GM12878 (cell line): ENCODE measurements at regions not wholly inside any gene's neighbourhood (a gene's known extent, or its start where the extent isn't known, plus 50 kb on each side); places are given as distances from the start of the nearest gene placed in this dataset.
A peak's percentile ranks its signal among the peaks of the same experiment; 100 is the strongest.

ENCODE experiments used
- ATAC-seq: fragments of 200-7000 bp; cut with Tn5 transposase; 3 replicates; pipeline ENCODE4 v1.9.1; 2020; ENCODE audit warnings: mild to moderate bottlenecking, moderate library complexity
- BruUV-seq: library from RNA; stranded (reverse); fragments of 400-500 nt; replicated peaks from 2 replicates; lab custom pipeline; 2021; lab: Mats Ljungman, UMichigan
- CTCF ChIA-PET: fragments of 300-600 bp; sonication (Branson Sonifier 250); formaldehyde crosslinking; extraction: SDS; loops from one replicate; lab custom pipeline; 2021; ENCODE audit warnings: inconsistent platforms; lab: Yijun Ruan, JAX
- POLR2A ChIA-PET: fragments of 350-600 bp; formaldehyde crosslinking; extraction: SDS; loops from one replicate; lab custom pipeline; 2021; ENCODE audit warnings: inconsistent platforms; lab: Charles Lee
- RAD21 ChIA-PET: fragments of 300-600 bp; sonication (Branson Sonifier 250); formaldehyde crosslinking; loops from one replicate; lab custom pipeline; 2023; ENCODE audit warnings: antibody characterized with exemption; ENCODE audit not compliant: unreplicated experiment; lab: Charles Lee
- SMC1A ChIA-PET: fragments of 300-600 bp; sonication (Branson Sonifier 250); formaldehyde crosslinking; loops from one replicate; lab custom pipeline; 2023; ENCODE audit not compliant: unreplicated experiment, uncharacterized antibody; lab: Charles Lee
- DNase-seq: peaks from one replicate; pipeline ENCODE4 v3.0.0-alpha.2; 2011; ENCODE audit warnings: low read depth, low spot score
- FAIRE-seq: peaks from 3 replicates; lab custom pipeline; 2011; peaks lifted over from hg19 to GRCh38; lab: Jason Lieb, UNC
- H2AFZ ChIP-seq: 2 replicates; pipeline ENCODE4 v1.6.0; 2011; ENCODE audit warnings: low read depth, low read length, control low read depth; ENCODE audit not compliant: control insufficient read depth
- H3K27ac ChIP-seq: 2 replicates; pipeline ENCODE4 v1.5.1; 2011; ENCODE audit warnings: control low read depth; ENCODE audit not compliant: control insufficient read depth, insufficient read depth
- H3K27me3 ChIP-seq, 2 experiments: replicated peaks in 1 of 2; 2 replicates each; pipeline versions ENCODE4 v1.6.0 to v1.6.1; 2011; ENCODE audit warnings: low read length in 1 of 2; ENCODE audit not compliant: control insufficient read depth in 2 of 2, insufficient read depth in 2 of 2
- H3K36me3 ChIP-seq, 2 experiments: 2 replicates each; pipeline ENCODE4 v1.5.1; 2011; ENCODE audit warnings: low read length in 1 of 2; ENCODE audit not compliant: control insufficient read depth in 2 of 2, insufficient read depth in 2 of 2
- H3K4me1 ChIP-seq: 2 replicates; pipeline ENCODE4 v1.6.1; 2011; ENCODE audit warnings: mild to moderate bottlenecking, low read length, moderate library complexity, mixed read lengths; ENCODE audit not compliant: control insufficient read depth, insufficient read depth
- H3K4me2 ChIP-seq: 2 replicates; pipeline ENCODE4 v1.6.0; 2011; ENCODE audit warnings: control low read depth; ENCODE audit not compliant: control insufficient read depth, insufficient read depth
- H3K4me3 ChIP-seq: fragments of 200-600 bp; sonication (generic); 2 replicates; pipeline ENCODE4 v1.5.1; 2016
- H3K79me2 ChIP-seq: 2 replicates; pipeline ENCODE4 v1.6.0; 2011; ENCODE audit warnings: low read length; ENCODE audit not compliant: control insufficient read depth, insufficient read depth
- H3K9ac ChIP-seq: 2 replicates; pipeline ENCODE4 v1.8.0; 2011; ENCODE audit warnings: low read length, control low read depth, mixed read lengths; ENCODE audit not compliant: control insufficient read depth, insufficient read depth
- H3K9me3 ChIP-seq: replicated peaks from 3 replicates; pipeline ENCODE4 v1.5.1; 2011; ENCODE audit warnings: mild to moderate bottlenecking, low read length; ENCODE audit not compliant: control insufficient read depth, insufficient read depth
- H4K20me1 ChIP-seq: 2 replicates; pipeline ENCODE4 v1.6.0; 2011; ENCODE audit not compliant: control insufficient read depth, insufficient read depth
- CBX3 ChIP-seq: fragments of 200-600 bp; sonication (generic); IDR thresholded peaks from 2 replicates; pipeline ENCODE4 v1.6.1; 2016; ENCODE audit warnings: low read depth, borderline replicate concordance
- ESRRA ChIP-seq: IDR thresholded peaks from 2 replicates; pipeline ENCODE4 v1.6.1; 2012; ENCODE audit warnings: mild to moderate bottlenecking, low read length, improper control_type of control experiment
- NBN ChIP-seq: fragments of 450-650 bp; IDR thresholded peaks from 2 replicates; pipeline ENCODE4 v1.6.1; 2016
- SMC3 ChIP-seq: IDR thresholded peaks from 2 replicates; pipeline ENCODE4 v1.6.1; 2011; ENCODE audit warnings: low read length, improper control_type of control experiment, borderline replicate concordance
- ZNF274 ChIP-seq: IDR thresholded peaks from one replicate; pipeline ENCODE4 v1.8.0; 2011; ENCODE audit not compliant: insufficient read length, insufficient read depth
- ZSCAN29 ChIP-seq: fragments of 450-650 bp; IDR thresholded peaks from 2 replicates; pipeline ENCODE4 v1.6.1; 2017; ENCODE audit warnings: mild to moderate bottlenecking, moderate library complexity
- ZZZ3 ChIP-seq: IDR thresholded peaks from 2 replicates; pipeline ENCODE4 v1.6.1; 2011; ENCODE audit warnings: low read depth; ENCODE audit not compliant: control insufficient read depth, insufficient read length
- WGBS: methylation state at CpG from one replicate; pipeline ENCODE4 v1.1.6; 2016; ENCODE audit warnings: low lambda C conversion rate; ENCODE audit not compliant: insufficient replicate concordance, insufficient coverage; ENCODE audit errors: missing lambda C conversion rate; 5-methylcytosine and 5-hydroxymethylcytosine counted together
- in situ Hi-C: fragments of 300-500 bp; cut with MboI; formaldehyde crosslinking; loops from 9 replicates; pipeline ENCODE4 v1.14.3; 2018; ENCODE audit warnings: mixed read lengths
- intact Hi-C: fragments of 100-400 bp; cut with micrococcal nuclease; formaldehyde crosslinking; loops from one replicate; pipeline ENCODE4 v1.14.2; 2022; ENCODE audit not compliant: unreplicated experiment
- TF ChIP-seq, protein P1 (sequence below): fragments of 450-650 bp; IDR thresholded peaks from 2 replicates; pipeline ENCODE4 v1.6.1; 2017; ENCODE audit warnings: low read depth, mild to moderate bottlenecking, moderate library complexity

DNA sequence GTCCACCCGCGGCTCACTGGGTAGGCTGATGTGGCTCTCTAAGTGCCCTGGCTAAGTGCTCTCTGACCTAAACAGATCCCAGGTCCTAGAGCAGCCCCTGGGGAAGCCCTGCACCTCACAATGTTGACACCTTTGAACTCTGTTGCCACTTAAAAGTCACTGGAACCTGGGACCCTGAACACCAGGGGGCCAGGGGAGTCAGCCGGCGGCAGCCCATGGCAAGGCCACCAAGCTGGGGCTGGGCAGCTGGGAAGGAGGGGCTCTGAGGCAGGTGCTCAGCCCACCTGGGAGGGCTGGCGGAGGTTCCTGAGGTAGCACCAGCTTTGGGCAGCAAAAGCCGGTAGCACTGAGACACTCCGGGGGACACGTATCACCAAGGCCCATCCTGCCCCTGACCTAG lies 129.0 kb downstream of the CHSY1 start:
- H4K20me1 ChIP-seq = no peaks in the 10 kb centered on the region
- H2AFZ ChIP-seq = no peak overlapping the region
- POLR2A ChIA-PET = no interaction called here
- ATAC-seq (no peak), FAIRE-seq (no peak), DNase-seq (no peak)
- H3K9me3 ChIP-seq = no peaks in the 10 kb centered on the region
- no peaks in the 10 kb centered on the region for H3K36me3 ChIP-seq
- H3K4me3 ChIP-seq = no peak overlapping the region
- no peaks in the 10 kb centered on the region; a peak in 1 of 4 replicates for H3K27me3 ChIP-seq
- in situ Hi-C loops (no loop called here), intact Hi-C loops (no loop called here)
- RAD21 ChIA-PET = interaction anchor here (1.9 to 2.6 kb wide), 3 partner anchors 77 to 133 kb away, joined by 4 to 13 read pairs (median 11); partner anchors contain the start of gene CHSY1
- H3K9ac ChIP-seq = no peak overlapping the region
- BruUV-seq = no TSS peak
- H3K27ac ChIP-seq = no peak overlapping the region
- CTCF ChIA-PET = interaction anchor here (0.6 to 5.1 kb wide), 8 partner anchors 16 to 134 kb away, joined by 3 to 60 read pairs (median 4); no protein-coding TSS in a partner anchor
- H3K4me2 ChIP-seq = no peak overlapping the region
- H3K79me2 ChIP-seq = no peaks in the 10 kb centered on the region
- SMC1A ChIA-PET = interaction anchor here (1.3 to 9.4 kb wide), 3 partner anchors 25 to 128 kb away, joined by 5 to 119 read pairs (median 23); partner anchors contain the start of gene CHSY1
- TF ChIP-seq, protein P1, sequence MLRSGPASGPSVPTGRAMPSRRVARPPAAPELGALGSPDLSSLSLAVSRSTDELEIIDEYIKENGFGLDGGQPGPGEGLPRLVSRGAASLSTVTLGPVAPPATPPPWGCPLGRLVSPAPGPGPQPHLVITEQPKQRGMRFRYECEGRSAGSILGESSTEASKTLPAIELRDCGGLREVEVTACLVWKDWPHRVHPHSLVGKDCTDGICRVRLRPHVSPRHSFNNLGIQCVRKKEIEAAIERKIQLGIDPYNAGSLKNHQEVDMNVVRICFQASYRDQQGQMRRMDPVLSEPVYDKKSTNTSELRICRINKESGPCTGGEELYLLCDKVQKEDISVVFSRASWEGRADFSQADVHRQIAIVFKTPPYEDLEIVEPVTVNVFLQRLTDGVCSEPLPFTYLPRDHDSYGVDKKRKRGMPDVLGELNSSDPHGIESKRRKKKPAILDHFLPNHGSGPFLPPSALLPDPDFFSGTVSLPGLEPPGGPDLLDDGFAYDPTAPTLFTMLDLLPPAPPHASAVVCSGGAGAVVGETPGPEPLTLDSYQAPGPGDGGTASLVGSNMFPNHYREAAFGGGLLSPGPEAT = no peak
- TF ChIP-seq NBN = no peak
- 0 out of 2 replicates have a peak, but pooled peaks have one; percentile 5 for TF ChIP-seq SMC3
- no peak for TF ChIP-seq CBX3
- TF ChIP-seq ZNF274 = no peak
- TF ChIP-seq ZSCAN29 = no peak
- no peak for TF ChIP-seq ESRRA
- no peak for TF ChIP-seq ZZZ3
- H3K4me1 ChIP-seq = peaks cover 41% of the 10 kb centered on the region
- WGBS = 76% methylated on average over 8 of the region's 8 CpGs
